ENCODE measurements at regions not wholly inside any gene's neighbourhood (a gene's known extent, or its start where the extent isn't known, plus 50 kb on each side); places are given as distances from the start of the nearest gene placed in this dataset.
"Not testable (repeated sequence)": the region's sequence is repeated elsewhere in the genome, so short reads cannot be mapped to it uniquely, and the experiment has no call there.

DNA sequence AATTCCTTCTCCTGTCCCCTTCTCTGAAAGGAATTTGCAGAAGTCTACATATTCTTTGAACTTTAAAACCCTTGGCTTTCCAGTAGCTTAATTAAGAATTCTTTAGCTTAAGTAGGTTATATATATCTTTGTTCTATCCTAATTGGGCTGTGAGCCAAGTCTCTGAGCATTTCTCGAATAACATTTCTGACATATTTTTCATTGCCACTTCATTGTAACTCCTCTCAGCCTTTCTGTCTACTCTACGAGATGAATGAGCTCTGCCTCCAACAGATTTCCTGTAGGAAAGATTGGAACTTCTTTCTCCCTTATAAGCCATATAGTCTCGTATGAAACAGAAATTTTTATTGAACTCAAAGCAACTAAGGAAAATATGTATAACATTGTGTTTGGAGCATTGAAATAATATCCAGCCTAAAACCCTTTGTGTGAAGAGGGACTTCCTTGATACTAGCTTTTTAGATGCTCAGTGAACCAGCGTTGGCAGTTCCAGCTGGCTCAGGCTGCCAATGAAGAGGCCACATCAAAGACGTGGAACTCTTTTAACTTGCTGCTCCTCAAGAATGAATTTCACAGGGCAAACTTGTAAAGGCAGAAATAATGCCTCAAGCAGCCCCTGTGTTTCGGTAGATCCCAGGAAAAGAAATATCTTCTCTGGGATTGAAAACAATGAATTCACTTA lies 87.7 kb upstream of the NOX3 start:
- DNase-seq, result no peak

- DNase-seq, result no peak
Measured at GRCh38 chr6:155542036-155542435, 86.4 kb upstream of the NOX3 start.

GRCh38 chr6:155538708-155539390 lies 83.2 kb upstream of the NOX3 start:
- no peak for DNase-seq

- no peak for DNase-seq
Measured at GRCh38 chr6:155534678-155535077, 79.0 kb upstream of the NOX3 start.

DNA sequence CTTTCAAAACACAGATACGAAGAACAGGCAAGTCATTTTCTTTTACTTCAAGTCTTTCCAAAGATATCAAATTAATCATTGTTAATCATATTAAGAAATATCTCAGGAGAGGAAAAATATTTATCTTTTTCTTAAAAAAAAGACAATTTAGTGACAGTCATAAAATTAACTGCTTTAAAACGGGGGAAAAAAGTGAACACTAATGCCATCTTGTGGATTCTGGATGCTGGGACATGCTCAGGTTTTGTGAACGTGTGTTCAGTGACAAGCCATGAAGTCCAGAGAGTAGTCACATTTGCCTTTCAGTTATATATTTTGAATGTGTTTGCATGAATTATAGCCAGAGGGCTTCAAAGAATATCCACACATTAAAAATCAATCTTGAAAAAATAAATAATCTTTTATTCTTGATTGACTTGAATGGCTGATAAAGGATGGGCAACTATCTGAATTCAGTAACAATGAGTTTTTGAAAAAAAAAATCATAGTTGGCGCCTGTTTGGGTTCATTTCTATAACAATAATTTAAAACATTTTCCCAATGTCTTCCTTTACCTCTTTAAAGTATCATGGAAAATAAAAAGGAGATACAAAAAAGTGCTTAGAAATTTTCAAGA lies 74.7 kb upstream of the NOX3 start:
- peak in 1 of 2 donors; percentile 23 for DNase-seq

GRCh38 chr6:155529814-155530213 lies 74.2 kb upstream of the NOX3 start:
- not testable (repeated sequence) for DNase-seq

GRCh38 chr6:155528982-155529453 lies 73.4 kb upstream of the NOX3 start:
- DNase-seq, result peak in 1 of 2 donors; percentile 6

GRCh38 chr6:155528335-155528734 lies 72.7 kb upstream of the NOX3 start:
- no peak for DNase-seq

DNA sequence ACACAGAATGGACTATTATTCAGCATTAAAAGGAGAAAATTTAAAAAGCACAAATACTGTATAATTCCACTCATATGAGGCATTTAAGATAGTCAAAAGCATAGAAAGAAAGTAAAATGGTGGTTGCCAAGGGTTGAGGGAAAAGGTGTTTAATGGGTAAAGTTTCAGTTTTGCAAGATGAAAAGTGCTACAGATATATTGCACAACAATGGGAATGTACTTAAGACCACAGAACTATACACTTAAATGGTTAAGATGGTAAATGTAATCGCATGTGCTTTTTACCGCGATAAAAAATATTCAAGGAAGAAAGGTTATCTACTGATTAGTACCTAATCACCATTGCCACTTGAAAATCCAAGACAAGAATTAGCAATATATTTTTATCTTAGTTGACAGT lies 71.8 kb upstream of the NOX3 start:
- no peak for DNase-seq

DNA sequence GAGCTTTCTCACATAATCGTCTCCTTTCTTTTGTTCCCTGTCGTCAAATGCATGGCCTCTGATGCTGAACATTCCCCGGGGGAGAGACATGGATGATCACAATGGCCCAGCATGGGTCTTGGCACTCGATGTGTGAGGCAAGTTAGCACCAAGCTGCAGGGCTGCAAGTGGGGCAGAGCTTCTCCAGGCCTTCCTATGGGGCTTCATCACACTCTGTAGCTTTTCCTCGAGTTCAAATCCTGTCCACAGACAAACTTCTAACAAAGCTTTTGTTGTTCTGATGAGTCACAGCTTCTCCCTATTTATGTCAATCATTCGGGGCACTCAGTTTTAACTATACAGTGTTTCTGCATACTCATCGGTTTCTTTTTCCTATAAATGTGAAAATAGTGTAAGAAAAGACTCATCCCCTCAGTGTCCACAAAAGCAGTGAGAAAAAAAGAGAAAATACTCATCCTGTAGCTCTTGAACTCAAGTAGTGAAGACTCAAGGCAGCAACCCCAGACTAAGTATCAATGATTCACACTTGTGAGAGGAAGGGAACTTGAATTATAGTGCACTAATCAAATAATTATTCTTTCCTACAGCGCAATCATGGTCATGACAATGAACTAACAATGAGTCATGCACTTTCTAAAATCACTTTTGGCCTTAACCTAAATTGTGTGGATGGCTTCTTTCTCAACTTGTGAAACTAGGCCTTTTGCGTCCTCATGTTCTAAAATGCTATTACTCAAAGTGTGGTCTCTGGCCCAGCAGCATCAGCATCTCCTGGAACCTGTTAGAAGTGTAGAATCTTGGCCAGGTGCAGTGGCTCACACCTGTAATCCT lies 68.4 kb upstream of the NOX3 start:
- no peak for DNase-seq

- DNase-seq, result no peak
Measured at GRCh38 chr6:155521719-155522118, 66.1 kb upstream of the NOX3 start.

- DNase-seq, result no peak
Measured at GRCh38 chr6:155520078-155520477, 64.4 kb upstream of the NOX3 start.

DNA sequence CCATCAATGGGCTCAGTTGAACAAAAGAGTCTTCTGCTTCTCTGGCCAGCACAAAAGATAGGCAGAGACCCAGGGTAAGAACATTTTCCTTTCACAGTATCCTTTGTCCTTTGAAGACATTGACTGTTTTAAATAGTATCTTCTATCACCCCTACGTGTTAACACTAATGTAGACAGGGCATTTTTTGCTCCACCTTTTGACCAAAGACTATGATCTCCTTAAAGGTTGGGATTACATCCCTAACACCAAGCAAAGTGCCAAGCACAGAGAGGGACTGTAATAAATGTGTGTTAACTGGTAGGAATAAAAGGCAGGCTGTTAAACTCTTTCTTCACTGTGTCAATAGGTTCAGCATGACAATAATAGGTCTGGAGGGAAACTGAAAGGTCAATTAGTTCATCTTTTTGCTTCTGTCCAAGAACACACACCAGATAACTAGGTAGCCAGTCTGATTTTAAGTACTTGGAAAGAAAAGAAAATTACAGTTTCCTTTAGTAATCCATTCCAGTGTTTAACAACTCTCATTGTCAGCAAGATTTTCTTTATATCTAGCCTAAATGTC lies 63.6 kb upstream of the NOX3 start:
- no peak for DNase-seq

DNA sequence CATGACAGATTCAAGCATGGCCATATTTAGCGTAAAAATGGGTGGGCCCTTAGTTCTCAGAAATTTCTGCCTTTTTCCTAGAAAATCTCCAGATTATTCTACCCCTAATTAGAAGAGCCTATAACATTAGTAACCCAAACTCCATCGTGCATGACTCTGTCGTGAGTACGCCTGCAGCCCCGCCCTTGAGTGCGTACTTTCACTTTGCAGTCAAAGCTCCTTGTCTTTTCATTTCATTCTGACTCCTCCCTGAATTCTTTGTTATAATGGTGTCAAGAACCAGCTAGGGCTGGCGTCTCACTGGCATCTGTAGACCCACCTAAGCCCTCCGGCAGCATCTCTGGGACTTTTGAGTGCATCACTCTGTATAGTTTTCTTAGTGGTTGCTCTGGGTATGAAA lies 61.7 kb upstream of the NOX3 start:
- DNase-seq, result no peak

- DNase-seq, result no peak
Measured at GRCh38 chr6:155510879-155511278, 55.2 kb upstream of the NOX3 start.

DNA sequence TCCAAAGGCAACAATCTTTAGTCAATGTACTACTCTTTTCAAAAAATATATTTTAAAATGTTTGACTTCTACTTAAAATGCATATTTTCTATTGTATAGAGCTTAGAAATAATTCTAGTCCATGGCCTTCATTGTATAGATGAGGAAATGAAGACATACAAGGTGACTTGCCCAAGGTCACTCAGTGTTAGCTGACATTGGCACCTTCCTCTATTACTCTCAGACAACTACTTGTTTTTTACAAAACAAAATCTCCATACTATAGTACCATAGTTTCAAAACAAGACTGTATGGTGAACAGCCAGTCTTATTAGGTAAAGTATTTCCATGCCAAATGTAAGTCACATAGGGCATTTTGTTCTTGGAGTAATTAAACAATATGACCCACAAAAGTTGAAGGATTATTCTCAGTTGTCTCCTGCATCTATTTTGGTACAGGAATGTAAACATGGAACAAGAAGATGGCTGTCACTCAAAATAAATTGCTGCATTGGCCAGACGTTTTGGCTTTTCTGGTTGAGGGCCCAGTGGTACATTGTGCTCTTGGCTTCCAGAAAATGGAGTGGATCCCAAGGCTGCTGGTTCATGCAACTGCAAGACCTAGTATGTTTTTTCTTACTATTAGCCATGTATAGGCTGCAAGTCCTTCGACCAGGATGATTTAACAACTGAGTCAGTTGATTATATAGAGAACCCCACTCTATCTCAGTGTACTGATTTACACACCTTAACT lies 54.3 kb upstream of the NOX3 start:
- DNase-seq, result no peak

DNA sequence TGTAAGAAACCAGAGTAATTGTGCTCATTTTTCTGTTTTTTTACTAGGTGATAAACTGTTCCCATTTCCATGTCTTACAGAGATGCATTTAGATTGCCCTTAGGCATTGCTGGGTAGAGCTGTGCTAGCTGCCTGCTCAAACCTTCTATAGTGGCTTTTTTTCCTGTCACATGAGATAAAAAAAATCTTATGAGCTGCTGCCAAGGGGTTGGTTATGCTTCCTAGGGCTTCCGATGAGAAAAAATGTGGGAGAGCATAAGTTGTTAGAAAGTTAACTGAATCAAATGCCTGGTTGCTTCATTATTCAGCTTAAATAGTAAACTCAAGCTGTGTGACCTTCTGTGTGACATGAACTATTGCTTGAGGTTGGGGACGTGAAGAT lies 50.0 kb upstream of the NOX3 start:
- DNase-seq, result no peak

Data from CD4-positive, alpha-beta T cell treated with Interferon alpha-2 for 1 hour (primary cell).